GM11168 (cell line): ENCODE measurements at regions not wholly inside any gene's neighbourhood (a gene's known extent, or its start where the extent isn't known, plus 50 kb on each side); places are given as distances from the start of the nearest gene placed in this dataset.

Source experiments
- in situ Hi-C: fragments of 300-500 bp; cut with MboI; formaldehyde crosslinking; loops from one replicate; pipeline ENCODE4 v1.12.0; 2022; ENCODE audit warnings: low sequenced_read_pairs; ENCODE audit not compliant: unreplicated experiment

GRCh38 chr4:121448231-121448630, 67.4 kb upstream of the QRFPR start:
- in situ Hi-C loops = no loop called here

GRCh38 chr4:121439669-121440068, 58.9 kb upstream of the QRFPR start:
- in situ Hi-C loops = no loop called here
